ENCODE measurements at regions not wholly inside any gene's neighbourhood (a gene's known extent, or its start where the extent isn't known, plus 50 kb on each side); places are given as distances from the start of the nearest gene placed in this dataset.

- H3K27me3 ChIP-seq = no peaks in the 10 kb centered on the region
- no peak overlapping the region for H3K4me3 ChIP-seq
- H3K36me3 ChIP-seq = no peaks in the 10 kb centered on the region
- intact Hi-C loops (cut with DNase I; ENCODE audit: low total_unique reads) = no loop called here
- H3K27ac ChIP-seq = no peak overlapping the region
- no peak for DNase-seq
- H3K9me3 ChIP-seq = no peaks in the 10 kb centered on the region
- TF ChIP-seq, protein P1, sequence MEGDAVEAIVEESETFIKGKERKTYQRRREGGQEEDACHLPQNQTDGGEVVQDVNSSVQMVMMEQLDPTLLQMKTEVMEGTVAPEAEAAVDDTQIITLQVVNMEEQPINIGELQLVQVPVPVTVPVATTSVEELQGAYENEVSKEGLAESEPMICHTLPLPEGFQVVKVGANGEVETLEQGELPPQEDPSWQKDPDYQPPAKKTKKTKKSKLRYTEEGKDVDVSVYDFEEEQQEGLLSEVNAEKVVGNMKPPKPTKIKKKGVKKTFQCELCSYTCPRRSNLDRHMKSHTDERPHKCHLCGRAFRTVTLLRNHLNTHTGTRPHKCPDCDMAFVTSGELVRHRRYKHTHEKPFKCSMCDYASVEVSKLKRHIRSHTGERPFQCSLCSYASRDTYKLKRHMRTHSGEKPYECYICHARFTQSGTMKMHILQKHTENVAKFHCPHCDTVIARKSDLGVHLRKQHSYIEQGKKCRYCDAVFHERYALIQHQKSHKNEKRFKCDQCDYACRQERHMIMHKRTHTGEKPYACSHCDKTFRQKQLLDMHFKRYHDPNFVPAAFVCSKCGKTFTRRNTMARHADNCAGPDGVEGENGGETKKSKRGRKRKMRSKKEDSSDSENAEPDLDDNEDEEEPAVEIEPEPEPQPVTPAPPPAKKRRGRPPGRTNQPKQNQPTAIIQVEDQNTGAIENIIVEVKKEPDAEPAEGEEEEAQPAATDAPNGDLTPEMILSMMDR (IDR thresholded peaks at IDR 0.05) = no peak
- TF ChIP-seq POLR2A (IDR thresholded peaks at IDR 0.05) = no peak
- no peaks in the 10 kb centered on the region for H3K4me1 ChIP-seq
Measured at GRCh38 chr10:55470840-55471239, 669.8 kb upstream of the PCDH15 start.

DNA sequence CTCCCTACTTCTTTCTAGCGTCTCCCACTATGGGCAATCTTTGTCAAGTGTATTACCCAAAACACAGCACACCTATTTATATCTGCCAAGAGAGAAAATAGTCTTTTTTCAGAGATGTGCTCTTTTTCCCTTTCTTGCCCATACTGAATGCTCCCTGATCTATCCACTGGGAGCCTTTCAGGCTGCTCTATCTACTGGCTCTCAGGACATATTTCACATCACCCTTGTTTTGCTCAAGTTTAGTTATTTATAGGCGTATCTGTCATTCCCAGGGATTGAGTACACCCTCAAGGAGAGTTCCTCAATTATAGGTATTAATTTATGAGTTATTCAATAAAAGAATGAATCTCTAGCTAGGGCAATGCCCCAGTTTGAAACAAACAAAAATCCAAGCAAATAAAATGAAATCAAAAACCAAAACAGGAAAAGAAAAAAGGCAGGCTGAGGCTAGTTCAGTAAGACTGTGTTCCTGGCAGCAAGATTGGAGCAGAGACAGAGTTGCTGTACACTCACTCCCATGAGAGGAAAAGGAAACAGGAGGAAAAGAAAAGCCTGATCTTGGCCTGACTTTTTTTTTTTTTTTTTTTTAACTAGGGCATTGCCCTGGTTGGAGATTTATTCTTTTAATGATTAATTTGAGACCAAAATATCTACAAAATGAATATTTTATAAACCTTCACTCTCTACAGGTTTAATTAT is 665.9 kb upstream of the PCDH15 start:
- TF ChIP-seq, protein P1 (IDR thresholded peaks at IDR 0.05) = no peak
- no peak for TF ChIP-seq POLR2A (IDR thresholded peaks at IDR 0.05)
- intact Hi-C loops (cut with DNase I; ENCODE audit: low total_unique reads) = no loop called here
- no peaks in the 10 kb centered on the region for H3K4me1 ChIP-seq
- no peak overlapping the region for H3K27ac ChIP-seq
- no peak for DNase-seq
- no peaks in the 10 kb centered on the region for H3K27me3 ChIP-seq
- H3K9me3 ChIP-seq = no peaks in the 10 kb centered on the region
- H3K4me3 ChIP-seq = no peak overlapping the region
- no peaks in the 10 kb centered on the region for H3K36me3 ChIP-seq

DNA sequence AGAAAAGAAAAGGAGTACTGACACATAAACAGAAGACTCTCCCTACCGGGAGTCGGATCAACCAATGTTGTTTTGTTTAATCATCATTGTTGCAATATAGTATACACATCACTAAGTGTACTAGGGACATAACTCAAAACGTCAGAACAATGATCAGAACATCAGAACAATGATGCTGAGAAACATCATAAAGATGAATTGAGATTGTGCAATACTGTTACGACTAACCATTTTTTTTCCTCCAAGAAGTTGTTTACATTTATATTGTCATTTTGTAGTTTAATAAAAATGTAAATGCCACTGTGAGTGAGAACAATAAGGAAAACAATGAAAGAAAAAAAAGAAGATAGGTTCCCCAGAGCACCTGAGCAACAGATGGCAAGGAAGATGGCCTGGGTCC is 663.1 kb upstream of the PCDH15 start:
- H3K4me3 ChIP-seq = no peak overlapping the region
- intact Hi-C loops (cut with DNase I; ENCODE audit: low total_unique reads) = no loop called here
- H3K36me3 ChIP-seq = no peaks in the 10 kb centered on the region
- H3K27me3 ChIP-seq = no peaks in the 10 kb centered on the region
- H3K9me3 ChIP-seq = no peaks in the 10 kb centered on the region
- TF ChIP-seq POLR2A (IDR thresholded peaks at IDR 0.05) = no peak
- TF ChIP-seq, protein P1 (IDR thresholded peaks at IDR 0.05) = no peak
- no peaks in the 10 kb centered on the region for H3K4me1 ChIP-seq
- no peak for DNase-seq
- H3K27ac ChIP-seq = no peak overlapping the region

DNA sequence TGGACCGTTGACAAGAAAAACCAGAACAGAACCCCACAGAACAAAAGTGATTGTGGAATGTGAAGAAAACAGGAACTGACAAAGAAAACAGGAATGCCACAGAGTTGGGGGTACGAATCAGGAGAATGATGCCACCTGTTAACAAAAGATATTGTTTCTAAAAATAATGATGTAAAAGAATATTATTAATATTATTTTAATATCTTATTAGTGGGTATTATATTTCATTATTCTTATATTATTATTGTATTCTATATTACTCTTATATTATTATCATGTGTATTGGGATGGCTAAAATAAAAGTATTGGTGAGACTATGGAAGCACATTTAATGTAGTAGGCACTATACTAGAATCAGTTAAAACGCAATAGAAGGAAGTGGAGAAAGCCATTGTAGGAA is 659.0 kb upstream of the PCDH15 start:
- TF ChIP-seq, protein P1 (IDR thresholded peaks at IDR 0.05) = no peak
- TF ChIP-seq POLR2A (IDR thresholded peaks at IDR 0.05) = no peak
- intact Hi-C loops (cut with DNase I; ENCODE audit: low total_unique reads) = no loop called here
- DNase-seq = no peak
- Histone ChIP-seq H3K27me3 (no peaks in the 10 kb centered on the region), H3K27ac (no peak overlapping the region), H3K36me3 (no peaks in the 10 kb centered on the region), H3K9me3 (no peaks in the 10 kb centered on the region), H3K4me3 (no peak overlapping the region), H3K4me1 (no peaks in the 10 kb centered on the region)

GRCh38 chr10:55449981-55450380 is 649.0 kb upstream of the PCDH15 start:
- Histone ChIP-seq H3K27ac (no peak overlapping the region), H3K4me1 (no peaks in the 10 kb centered on the region), H3K36me3 (no peaks in the 10 kb centered on the region), H3K9me3 (no peaks in the 10 kb centered on the region), H3K27me3 (no peaks in the 10 kb centered on the region), H3K4me3 (no peak overlapping the region)
- intact Hi-C loops (cut with DNase I; ENCODE audit: low total_unique reads) = no loop called here
- no peak for DNase-seq
- TF ChIP-seq POLR2A (IDR thresholded peaks at IDR 0.05) = no peak
- TF ChIP-seq, protein P1 (IDR thresholded peaks at IDR 0.05) = no peak

Measured in uterus (tissue), 3 donors.